BJ (cell line): ENCODE measurements at regions not wholly inside any gene's neighbourhood (a gene's known extent, or its start where the extent isn't known, plus 50 kb on each side); places are given as distances from the start of the nearest gene placed in this dataset.

Source experiments
- CTCF ChIA-PET: fragments of 350-600 bp; formaldehyde crosslinking; extraction: SDS; loops from one replicate; lab custom pipeline; 2021; ENCODE audit warnings: antibody characterized with exemption, inconsistent platforms; lab: Yijun Ruan, JAX
- POLR2A ChIA-PET: fragments of 300-600 bp; sonication (Branson Sonifier 250); formaldehyde crosslinking; extraction: SDS; loops from one replicate; lab custom pipeline; 2021; ENCODE audit warnings: antibody characterized with exemption; lab: Charles Lee
- DNase-seq: peaks from one replicate; pipeline ENCODE4 v3.0.0-alpha.2; 2011; ENCODE audit warnings: low read depth
- H3K27me3 ChIP-seq: 2 replicates; pipeline ENCODE4 v1.6.0; 2011; ENCODE audit warnings: low read length; ENCODE audit not compliant: control insufficient read depth, insufficient read depth
- H3K36me3 ChIP-seq: 2 replicates; pipeline ENCODE4 v1.5.1; 2011; ENCODE audit warnings: low read length; ENCODE audit not compliant: control insufficient read depth, insufficient read depth
- H3K4me3 ChIP-seq: 2 replicates; pipeline ENCODE4 v1.5.1; 2011; ENCODE audit warnings: low read depth, mild to moderate bottlenecking, control low read depth, low read length
- TF ChIP-seq, protein P1 (sequence below): IDR thresholded peaks from 2 replicates; pipeline ENCODE4 v1.5.1; 2011; ENCODE audit warnings: low read depth, mild to moderate bottlenecking, control low read depth, inconsistent platforms, low read length, moderate library complexity; ENCODE audit not compliant: insufficient read depth

DNA sequence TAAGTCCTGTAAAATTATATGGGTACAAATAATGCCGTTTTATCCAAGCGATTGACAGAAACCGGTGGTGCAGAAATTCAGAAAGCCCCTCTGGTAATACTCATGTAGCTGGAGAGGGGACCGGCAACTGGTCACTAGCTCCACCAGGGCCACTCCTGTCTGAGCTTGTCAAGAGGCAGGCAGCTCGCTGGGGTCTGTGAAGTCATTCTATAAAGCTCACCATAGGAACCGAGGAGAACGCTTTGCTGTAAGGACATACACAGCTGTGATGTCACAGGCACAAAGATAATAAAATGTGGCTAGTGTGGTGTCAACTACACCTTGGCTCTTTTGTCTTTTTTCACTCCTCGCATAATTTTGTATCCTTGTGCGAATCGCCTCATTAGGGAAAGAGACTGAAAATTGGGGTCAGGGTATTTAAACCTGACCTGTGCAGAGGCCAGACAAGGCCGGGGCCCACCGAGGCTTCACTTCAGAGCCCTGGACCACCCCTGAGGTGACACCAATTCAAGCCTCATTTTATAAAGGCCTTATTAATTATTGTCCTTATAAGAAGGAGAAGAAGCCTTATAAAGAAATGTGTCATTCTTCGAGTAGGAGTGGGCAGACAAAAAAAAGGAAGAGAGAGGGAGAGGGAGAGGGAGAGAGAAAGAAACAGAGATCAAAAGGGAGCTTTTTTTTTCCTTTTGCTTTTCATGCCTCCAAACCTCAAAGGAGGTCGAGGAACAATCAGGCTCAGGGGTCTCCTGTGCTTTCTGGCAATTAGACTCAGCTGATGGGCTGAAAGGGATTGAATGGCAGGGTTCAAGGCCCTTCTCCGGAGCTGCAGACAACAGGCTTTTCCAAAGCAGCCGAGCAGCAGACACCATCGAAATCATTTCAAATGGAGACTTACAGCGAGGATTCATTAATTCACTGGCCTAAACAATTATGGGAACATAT is 813.3 kb upstream of the ARRDC4 start:
- DNase-seq: no peak
- Histone ChIP-seq H3K4me3 (no peak overlapping the region), H3K36me3 (no peaks in the 10 kb centered on the region), H3K27me3 (no peaks in the 10 kb centered on the region)
- TF ChIP-seq, protein P1, sequence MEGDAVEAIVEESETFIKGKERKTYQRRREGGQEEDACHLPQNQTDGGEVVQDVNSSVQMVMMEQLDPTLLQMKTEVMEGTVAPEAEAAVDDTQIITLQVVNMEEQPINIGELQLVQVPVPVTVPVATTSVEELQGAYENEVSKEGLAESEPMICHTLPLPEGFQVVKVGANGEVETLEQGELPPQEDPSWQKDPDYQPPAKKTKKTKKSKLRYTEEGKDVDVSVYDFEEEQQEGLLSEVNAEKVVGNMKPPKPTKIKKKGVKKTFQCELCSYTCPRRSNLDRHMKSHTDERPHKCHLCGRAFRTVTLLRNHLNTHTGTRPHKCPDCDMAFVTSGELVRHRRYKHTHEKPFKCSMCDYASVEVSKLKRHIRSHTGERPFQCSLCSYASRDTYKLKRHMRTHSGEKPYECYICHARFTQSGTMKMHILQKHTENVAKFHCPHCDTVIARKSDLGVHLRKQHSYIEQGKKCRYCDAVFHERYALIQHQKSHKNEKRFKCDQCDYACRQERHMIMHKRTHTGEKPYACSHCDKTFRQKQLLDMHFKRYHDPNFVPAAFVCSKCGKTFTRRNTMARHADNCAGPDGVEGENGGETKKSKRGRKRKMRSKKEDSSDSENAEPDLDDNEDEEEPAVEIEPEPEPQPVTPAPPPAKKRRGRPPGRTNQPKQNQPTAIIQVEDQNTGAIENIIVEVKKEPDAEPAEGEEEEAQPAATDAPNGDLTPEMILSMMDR: no peak
- ChIA-PET POLR2A (no interaction called here), CTCF (no interaction called here)

DNA sequence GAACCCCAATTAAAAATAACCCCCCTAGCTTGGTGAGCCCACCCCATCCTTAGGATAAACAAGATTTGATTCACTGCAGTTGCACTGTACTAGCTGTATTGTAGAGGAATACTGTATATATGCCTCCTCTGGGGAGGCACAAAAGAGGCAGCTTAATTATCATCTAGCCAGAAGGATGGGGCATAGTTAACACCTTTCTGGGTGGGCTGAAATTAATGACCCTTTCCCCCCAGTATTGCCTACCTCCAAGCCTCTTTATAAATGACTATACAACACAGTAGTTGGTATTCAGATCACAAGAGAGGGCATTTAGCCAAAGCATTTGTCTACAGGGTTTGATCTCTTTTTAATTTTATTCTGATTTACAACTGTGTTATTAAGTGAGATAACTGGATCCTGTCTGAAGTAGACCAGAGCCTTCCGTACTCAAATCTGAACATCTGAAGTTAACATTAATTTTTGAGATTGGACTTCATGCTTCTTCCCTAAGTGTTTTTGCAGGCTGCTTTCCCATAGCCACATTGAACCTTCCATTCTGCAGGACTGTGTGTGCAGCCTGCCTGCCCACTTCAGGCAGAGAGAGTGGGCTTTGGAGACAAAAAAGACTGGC is 807.0 kb upstream of the ARRDC4 start:
- Histone ChIP-seq H3K36me3 (no peaks in the 10 kb centered on the region), H3K4me3 (no peak overlapping the region), H3K27me3 (no peaks in the 10 kb centered on the region)
- TF ChIP-seq, protein P1: no peak
- no peak for DNase-seq
- POLR2A ChIA-PET: no interaction called here
- CTCF ChIA-PET: no interaction called here

DNA sequence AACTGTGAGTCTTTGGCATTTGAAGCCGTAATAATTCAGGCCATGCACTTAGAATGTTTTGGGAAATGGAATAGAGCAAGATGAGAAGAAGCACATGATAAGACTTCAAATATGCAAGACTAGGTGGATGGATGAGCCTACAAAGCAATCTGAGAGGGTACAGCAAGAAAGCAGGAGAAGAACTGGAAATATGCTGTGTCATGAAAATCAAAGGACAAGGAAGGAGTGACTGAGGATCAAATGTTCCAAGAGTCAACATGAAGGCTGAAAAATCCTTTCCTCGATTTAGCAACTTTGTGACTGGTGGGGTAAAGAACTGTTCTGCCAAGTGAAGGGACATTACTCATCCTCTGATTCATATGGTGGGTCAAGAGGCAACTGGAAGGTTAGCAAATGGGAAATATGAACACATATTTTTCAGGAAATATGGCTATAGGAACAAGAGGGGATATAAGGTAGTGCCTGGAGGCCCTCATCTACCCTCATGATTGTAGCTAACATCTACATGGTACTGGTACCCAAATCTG is 803.7 kb upstream of the ARRDC4 start:
- TF ChIP-seq, protein P1: no peak
- DNase-seq: no peak
- no peaks in the 10 kb centered on the region for H3K36me3 ChIP-seq
- ChIA-PET CTCF (no interaction called here), POLR2A (no interaction called here)
- H3K4me3 ChIP-seq: no peak overlapping the region
- H3K27me3 ChIP-seq: no peaks in the 10 kb centered on the region

DNA sequence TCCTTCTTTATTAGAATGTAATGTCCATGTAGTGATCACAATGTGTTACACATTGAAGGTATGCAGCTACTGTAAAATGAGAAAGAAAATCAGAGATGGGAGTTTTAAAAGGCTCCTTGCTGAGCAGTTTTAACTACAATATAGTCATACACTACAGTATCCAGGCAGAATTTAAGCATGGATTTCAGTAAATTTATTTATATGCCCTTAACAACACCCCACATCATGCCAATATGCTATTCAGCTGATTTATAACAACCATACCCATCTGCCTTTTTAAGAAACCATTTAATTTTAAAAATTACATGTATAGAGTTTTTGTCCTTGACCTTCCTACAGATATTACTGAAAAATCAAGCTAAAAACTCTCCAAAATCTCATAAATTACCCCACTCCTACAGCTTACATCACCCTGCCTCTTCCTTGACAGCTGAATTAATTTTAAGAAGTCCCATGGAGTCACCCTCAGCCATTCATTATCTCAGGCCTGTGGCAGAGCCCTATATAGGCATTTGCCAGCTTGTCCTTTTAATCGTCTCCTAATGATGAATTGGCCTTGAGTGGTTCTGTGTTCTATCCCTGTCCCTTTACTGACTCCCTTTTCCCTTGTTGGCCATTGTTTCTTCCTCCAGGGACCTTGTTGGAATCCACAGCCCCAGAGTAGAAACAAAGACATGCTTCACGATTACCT is 797.6 kb upstream of the ARRDC4 start:
- TF ChIP-seq, protein P1: no peak
- no peak for DNase-seq
- POLR2A ChIA-PET: no interaction called here
- H3K27me3 ChIP-seq: no peaks in the 10 kb centered on the region
- H3K4me3 ChIP-seq: no peak overlapping the region
- no peaks in the 10 kb centered on the region for H3K36me3 ChIP-seq
- CTCF ChIA-PET: no interaction called here

DNA sequence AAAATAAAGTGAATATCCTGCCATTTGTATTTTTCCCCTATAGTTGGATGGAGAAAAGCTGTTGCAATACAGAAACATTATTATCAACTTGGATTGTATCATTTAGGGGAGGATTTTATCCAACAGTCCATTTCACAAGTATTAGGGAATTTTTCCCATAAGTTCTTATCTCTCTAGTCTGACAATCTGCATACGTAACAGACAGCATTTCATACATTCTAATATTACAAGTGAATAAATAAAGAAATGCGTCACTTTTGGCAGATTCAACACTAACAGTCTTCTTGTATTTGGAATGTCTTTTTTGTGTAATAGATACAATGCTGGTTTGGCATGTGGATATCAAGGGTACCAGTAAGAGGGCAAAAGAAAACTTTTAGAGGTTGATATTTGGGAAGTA is 795.3 kb upstream of the ARRDC4 start:
- POLR2A ChIA-PET: no interaction called here
- Histone ChIP-seq H3K4me3 (no peak overlapping the region), H3K36me3 (no peaks in the 10 kb centered on the region), H3K27me3 (no peaks in the 10 kb centered on the region)
- DNase-seq: no peak
- TF ChIP-seq, protein P1: no peak
- CTCF ChIA-PET: no interaction called here
